ENCODE measurements at regions not wholly inside any gene's neighbourhood (a gene's known extent, or its start where the extent isn't known, plus 50 kb on each side); places are given as distances from the start of the nearest gene placed in this dataset.
A peak's percentile ranks its signal among the peaks of the same experiment; 100 is the strongest.

- DNase-seq (ENCODE audit: low read depth), result no peak
- no peak for TF ChIP-seq CTCF (IDR thresholded peaks at IDR 0.05; ENCODE audit: insufficient read depth, low read depth, low read length)
- H3K4me3 ChIP-seq (ENCODE audit: low read depth, low read length), result no peak overlapping the region
These were observed 538.2 kb upstream of the TMEM132C start for GRCh38 chr12:127728729-127729128.

- TF ChIP-seq CTCF (IDR thresholded peaks at IDR 0.05; ENCODE audit: insufficient read depth, low read depth, low read length), result no peak
- peak; percentile 32 for DNase-seq (ENCODE audit: low read depth)
- H3K4me3 ChIP-seq (ENCODE audit: low read depth, low read length), result no peak overlapping the region
These were observed 537.6 kb upstream of the TMEM132C start for GRCh38 chr12:127729381-127729780.

GRCh38 chr12:127731657-127732056 is 535.3 kb upstream of the TMEM132C start:
- no peak for TF ChIP-seq CTCF (IDR thresholded peaks at IDR 0.05; ENCODE audit: insufficient read depth, low read depth, low read length)
- DNase-seq (ENCODE audit: low read depth), result no peak
- no peak overlapping the region for H3K4me3 ChIP-seq (ENCODE audit: low read depth, low read length)

GRCh38 chr12:127742231-127742630 is 524.7 kb upstream of the TMEM132C start:
- H3K4me3 ChIP-seq (ENCODE audit: low read depth, low read length), result no peak overlapping the region
- DNase-seq (ENCODE audit: low read depth), result no peak
- TF ChIP-seq CTCF (IDR thresholded peaks at IDR 0.05; ENCODE audit: insufficient read depth, low read depth, low read length), result no peak

GRCh38 chr12:127745469-127746212 is 521.3 kb upstream of the TMEM132C start:
- DNase-seq (ENCODE audit: low read depth), result no peak
- H3K4me3 ChIP-seq (ENCODE audit: low read depth, low read length), result no peak overlapping the region
- no peak for TF ChIP-seq CTCF (IDR thresholded peaks at IDR 0.05; ENCODE audit: insufficient read depth, low read depth, low read length)

- no peak for DNase-seq (ENCODE audit: low read depth)
- H3K4me3 ChIP-seq (ENCODE audit: low read depth, low read length), result no peak overlapping the region
- no peak for TF ChIP-seq CTCF (IDR thresholded peaks at IDR 0.05; ENCODE audit: insufficient read depth, low read depth, low read length)
These were observed 517.6 kb upstream of the TMEM132C start for GRCh38 chr12:127749416-127749815.
